ENCODE measurements at regions not wholly inside any gene's neighbourhood (a gene's known extent, or its start where the extent isn't known, plus 50 kb on each side); places are given as distances from the start of the nearest gene placed in this dataset.

DNA sequence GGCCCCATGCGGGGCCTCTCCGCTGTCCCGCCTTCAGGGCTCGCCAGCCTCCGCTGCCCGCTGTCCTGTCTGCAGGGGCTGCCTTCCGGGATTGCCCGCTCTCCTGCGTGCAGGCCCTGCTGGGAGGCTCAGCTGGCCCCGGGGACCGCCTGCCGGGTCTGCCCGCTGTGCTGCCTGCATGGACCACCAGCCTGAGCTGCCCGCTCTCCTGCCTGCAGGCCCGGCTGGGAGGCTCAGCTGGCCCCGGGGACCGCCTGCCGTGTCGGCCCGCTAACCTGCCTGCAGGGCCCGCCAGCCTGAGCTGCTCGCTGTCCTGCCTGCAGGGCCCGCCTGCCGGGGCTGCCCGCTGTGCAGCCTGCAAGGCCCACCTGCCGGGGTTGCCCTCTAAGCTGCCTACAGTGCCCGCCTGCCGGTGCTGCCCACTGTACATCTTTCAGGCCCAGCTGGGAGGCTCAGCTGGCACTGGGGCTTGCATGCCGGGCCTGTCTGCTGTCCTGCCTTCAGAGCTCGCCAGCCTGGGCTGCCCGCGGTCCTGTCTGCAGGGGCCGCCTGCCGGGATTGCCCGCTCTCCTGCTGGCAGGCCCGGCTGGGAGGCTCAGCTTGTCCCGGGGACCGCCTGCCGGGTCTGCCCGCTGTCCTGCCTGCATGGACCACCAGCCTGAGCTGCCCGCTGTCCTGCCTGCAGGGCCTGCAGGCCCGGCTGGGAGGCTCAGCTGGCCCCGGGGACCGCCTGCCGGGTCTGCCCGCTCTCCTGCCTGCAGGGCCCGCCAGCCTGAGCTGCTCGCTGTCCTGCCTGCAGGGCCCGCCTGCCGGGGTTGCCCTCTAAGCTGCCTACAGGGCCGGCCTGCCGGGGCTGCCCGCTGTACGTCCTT lies 165.1 kb downstream of the GLRX3 start:
- TF ChIP-seq CTCF (IDR thresholded peaks at IDR 0.05; ENCODE audit: unreplicated experiment): no peak
- ChIA-PET POLR2A (no interaction called here), CTCF (no interaction called here)
- no peaks in the 10 kb centered on the region for H3K36me3 Mint-ChIP-seq (ENCODE audit: insufficient read depth, unreplicated experiment)
- intact Hi-C loops (cut with micrococcal nuclease): no loop called here
- H3K4me1 Mint-ChIP-seq (ENCODE audit: insufficient read depth, unreplicated experiment): no peaks in the 10 kb centered on the region
- no peak for DNase-seq (ENCODE audit: unreplicated experiment)
- no peak overlapping the region for H3K27ac Mint-ChIP-seq (ENCODE audit: low read depth, unreplicated experiment)
- H3K9me3 Mint-ChIP-seq (ENCODE audit: unreplicated experiment): peaks cover 52% of the 10 kb centered on the region
- no peak overlapping the region for H3K4me3 Mint-ChIP-seq (ENCODE audit: unreplicated experiment)
- no peaks in the 10 kb centered on the region for H3K27me3 Mint-ChIP-seq (ENCODE audit: insufficient read depth, unreplicated experiment)
- no TSS peak for BruUV-seq (replicated peaks)

DNA sequence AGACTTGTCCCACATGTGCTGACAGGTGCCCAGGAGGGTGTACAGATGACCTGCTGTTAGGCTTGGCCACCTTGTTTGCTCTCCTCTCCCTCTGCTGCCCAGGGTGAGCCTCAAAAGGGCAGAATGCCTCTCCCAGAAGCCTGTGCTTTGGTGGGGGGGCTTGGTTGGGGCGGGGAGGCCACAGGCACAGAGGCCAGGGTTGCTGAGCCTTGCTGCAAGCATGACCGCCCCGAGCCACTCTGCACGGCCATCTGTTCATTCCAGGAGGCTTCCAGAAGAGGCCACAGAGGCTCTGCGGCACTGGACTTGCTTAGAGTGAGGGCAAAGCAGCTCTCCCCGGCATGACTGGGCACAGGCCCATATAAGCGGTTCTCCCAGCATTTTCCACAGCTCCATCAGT lies 190.8 kb downstream of the GLRX3 start:
- DNase-seq (ENCODE audit: unreplicated experiment): no peak
- no peaks in the 10 kb centered on the region for H3K27me3 Mint-ChIP-seq (ENCODE audit: insufficient read depth, unreplicated experiment)
- H3K9me3 Mint-ChIP-seq (ENCODE audit: unreplicated experiment): peaks cover 29% of the 10 kb centered on the region
- no peaks in the 10 kb centered on the region for H3K4me1 Mint-ChIP-seq (ENCODE audit: insufficient read depth, unreplicated experiment)
- H3K36me3 Mint-ChIP-seq (ENCODE audit: insufficient read depth, unreplicated experiment): no peaks in the 10 kb centered on the region
- H3K4me3 Mint-ChIP-seq (ENCODE audit: unreplicated experiment): no peak overlapping the region
- no peak for TF ChIP-seq CTCF (IDR thresholded peaks at IDR 0.05; ENCODE audit: unreplicated experiment)
- H3K27ac Mint-ChIP-seq (ENCODE audit: low read depth, unreplicated experiment): no peak overlapping the region
- ChIA-PET POLR2A (no interaction called here), CTCF (interaction anchor here (0.6 kb wide), 1 partner anchor 1604 kb away, joined by 3 read pairs; no protein-coding TSS in a partner anchor)
- intact Hi-C loops (cut with micrococcal nuclease): no loop called here
- no TSS peak for BruUV-seq (replicated peaks)

- H3K9me3 Mint-ChIP-seq (ENCODE audit: unreplicated experiment): peaks cover 28% of the 10 kb centered on the region
- no peak overlapping the region for H3K4me3 Mint-ChIP-seq (ENCODE audit: unreplicated experiment)
- H3K36me3 Mint-ChIP-seq (ENCODE audit: insufficient read depth, unreplicated experiment): no peaks in the 10 kb centered on the region
- H3K27me3 Mint-ChIP-seq (ENCODE audit: insufficient read depth, unreplicated experiment): no peaks in the 10 kb centered on the region
- DNase-seq (ENCODE audit: unreplicated experiment): no peak
- ChIA-PET CTCF (no interaction called here), POLR2A (no interaction called here)
- intact Hi-C loops (cut with micrococcal nuclease): no loop called here
- no peaks in the 10 kb centered on the region for H3K4me1 Mint-ChIP-seq (ENCODE audit: insufficient read depth, unreplicated experiment)
- BruUV-seq (replicated peaks): no TSS peak
- no peak for TF ChIP-seq CTCF (IDR thresholded peaks at IDR 0.05; ENCODE audit: unreplicated experiment)
- H3K27ac Mint-ChIP-seq (ENCODE audit: low read depth, unreplicated experiment): no peak overlapping the region
These were observed 193.6 kb downstream of the GLRX3 start for GRCh38 chr10:130329792-130330191.

GRCh38 chr10:130333185-130333584 lies 197.0 kb downstream of the GLRX3 start:
- intact Hi-C loops (cut with micrococcal nuclease): no loop called here
- CTCF ChIA-PET: no interaction called here

More at GRCh38 chr10:130333185-130333584, 197.0 kb downstream of the GLRX3 start:
- H3K4me3 Mint-ChIP-seq (ENCODE audit: unreplicated experiment): no peak overlapping the region
- no peaks in the 10 kb centered on the region for H3K36me3 Mint-ChIP-seq (ENCODE audit: insufficient read depth, unreplicated experiment)
- no TSS peak for BruUV-seq (replicated peaks)
- POLR2A ChIA-PET: no interaction called here
- no peak for TF ChIP-seq CTCF (IDR thresholded peaks at IDR 0.05; ENCODE audit: unreplicated experiment)
- no peaks in the 10 kb centered on the region for H3K27me3 Mint-ChIP-seq (ENCODE audit: insufficient read depth, unreplicated experiment)
- H3K27ac Mint-ChIP-seq (ENCODE audit: low read depth, unreplicated experiment): no peak overlapping the region
- peaks cover 28% of the 10 kb centered on the region for H3K9me3 Mint-ChIP-seq (ENCODE audit: unreplicated experiment)
- no peak for DNase-seq (ENCODE audit: unreplicated experiment)
- H3K4me1 Mint-ChIP-seq (ENCODE audit: insufficient read depth, unreplicated experiment): no peaks in the 10 kb centered on the region

Data from MCF 10A (cell line).